CD14-positive monocyte (primary cell): ENCODE measurements at regions not wholly inside any gene's neighbourhood (a gene's known extent, or its start where the extent isn't known, plus 50 kb on each side); places are given as distances from the start of the nearest gene placed in this dataset.

Experiments
- DNase-seq, 3 donors: peaks; one replicate each; pipeline ENCODE4 v3.0.0-alpha.2; 2011 to 2022
- H2AFZ ChIP-seq: 2 replicates; pipeline ENCODE4 v1.6.0; 2012; ENCODE audit warnings: mild to moderate bottlenecking, low read depth, low read length, inconsistent platforms; ENCODE audit not compliant: insufficient read depth, poor library complexity, severe bottlenecking
- H3K27ac ChIP-seq, 2 donors: 1 replicate in 1 of 2; 2 replicates in 1 of 2; pipeline ENCODE4 v1.5.1; 2012 to 2013; ENCODE audit warnings: low read length in 2 of 2, control low read depth in 1 of 2, inconsistent platforms in 1 of 2, low read depth in 1 of 2, mild to moderate bottlenecking in 1 of 2
- H3K27me3 ChIP-seq, 2 donors: one replicate each; pipeline versions ENCODE4 v1.6.0 to v1.6.1; 2011 to 2013; ENCODE audit warnings: low read length in 2 of 2; ENCODE audit not compliant: control insufficient read depth in 2 of 2, insufficient read depth in 2 of 2
- H3K36me3 ChIP-seq, 2 donors: replicated peaks in 1 of 2; 1 replicate in 1 of 2; 2 replicates in 1 of 2; pipeline versions ENCODE4 v1.5.1 to v1.6.1; 2012 to 2013; ENCODE audit warnings: low read length in 2 of 2, control low read depth in 1 of 2, inconsistent platforms in 1 of 2, mild to moderate bottlenecking in 1 of 2; ENCODE audit not compliant: insufficient read depth in 2 of 2, control insufficient read depth in 1 of 2
- H3K4me1 ChIP-seq, 2 donors: 1 replicate in 1 of 2; 2 replicates in 1 of 2; pipeline versions ENCODE4 v1.5.1 to v1.6.1; 2012 to 2013; ENCODE audit warnings: low read length in 2 of 2, control low read depth in 1 of 2, inconsistent platforms in 1 of 2, mild to moderate bottlenecking in 1 of 2, moderate library complexity in 1 of 2; ENCODE audit not compliant: insufficient read depth in 2 of 2, control insufficient read depth in 1 of 2
- H3K4me2 ChIP-seq: replicated peaks from 2 replicates; pipeline ENCODE3; 2012; ENCODE audit warnings: low read length, moderate library complexity, mild to moderate bottlenecking; ENCODE audit not compliant: poor library complexity, severe bottlenecking; ENCODE audit errors: extremely low read depth
- H3K4me3 ChIP-seq, 3 experiments: fragments of 200-600 bp in 1 of 3; sonication (generic) in 1 of 3; replicated peaks in 1 of 3; 1 replicate in 2 of 3; 2 replicates in 1 of 3; pipeline ENCODE4 v1.5.1; 2011 to 2013; ENCODE audit warnings: low read length in 3 of 3, mild to moderate bottlenecking in 3 of 3, control low read depth in 2 of 3, low read depth in 2 of 3, inconsistent platforms in 1 of 3, moderate library complexity in 1 of 3
- H3K79me2 ChIP-seq: 2 replicates; pipeline ENCODE4 v1.6.0; 2012; ENCODE audit warnings: mild to moderate bottlenecking, control low read depth, inconsistent platforms, low read length, moderate library complexity; ENCODE audit not compliant: insufficient read depth
- H3K9ac ChIP-seq: 2 replicates; pipeline ENCODE4 v1.6.0; 2017; ENCODE audit warnings: low read length, mild to moderate bottlenecking; ENCODE audit not compliant: insufficient read depth, poor library complexity, severe bottlenecking
- H3K9me3 ChIP-seq, 2 donors: replicated peaks in 1 of 2; 1 replicate in 1 of 2; 2 replicates in 1 of 2; pipeline versions ENCODE4 v1.5.1 to v1.6.1; 2012 to 2013; ENCODE audit warnings: low read length in 2 of 2, control low read depth in 1 of 2; ENCODE audit not compliant: control insufficient read depth in 1 of 2, insufficient read depth in 1 of 2
- H4K20me1 ChIP-seq: 2 replicates; pipeline ENCODE4 v1.6.0; 2012; ENCODE audit warnings: mild to moderate bottlenecking, low read length, control low read depth, moderate library complexity; ENCODE audit not compliant: insufficient read depth
- H3K27ac Mint-ChIP-seq, 7 donors: one replicate each; pipeline ENCODE4 v1.8.0; 2020; ENCODE audit warnings: mild to moderate bottlenecking in 7 of 7, mixed read lengths in 7 of 7, moderate library complexity in 6 of 7, inconsistent platforms in 2 of 7
- H3K27me3 Mint-ChIP-seq, 3 donors: one replicate each; pipeline ENCODE4 v1.8.0; 2021 to 2022; ENCODE audit warnings: low read depth in 3 of 3, mild to moderate bottlenecking in 3 of 3, mixed read lengths in 3 of 3, moderate library complexity in 3 of 3, inconsistent platforms in 1 of 3
- H3K36me3 Mint-ChIP-seq, 2 donors: one replicate each; pipeline ENCODE4 v1.8.0; 2020; ENCODE audit warnings: mixed read lengths in 2 of 2, inconsistent platforms in 1 of 2, mild to moderate bottlenecking in 1 of 2
- H3K4me1 Mint-ChIP-seq: one replicate; pipeline ENCODE4 v1.8.0; 2020; ENCODE audit warnings: mild to moderate bottlenecking, mixed read lengths
- H3K4me3 Mint-ChIP-seq, 2 donors: one replicate each; pipeline ENCODE4 v1.8.0; 2020; ENCODE audit warnings: mild to moderate bottlenecking in 2 of 2, mixed read lengths in 2 of 2, moderate library complexity in 1 of 2
- H3K9me3 Mint-ChIP-seq, 7 donors: one replicate each; pipeline ENCODE4 v1.8.0; 2020 to 2022; ENCODE audit warnings: mixed read lengths in 7 of 7, mild to moderate bottlenecking in 6 of 7, moderate library complexity in 6 of 7, inconsistent platforms in 2 of 7
- CTCF ChIP-seq: fragments of 200-600 bp; IDR thresholded peaks from one replicate; pipeline ENCODE4 v1.8.0; 2022; ENCODE audit warnings: antibody characterized with exemption, mild to moderate bottlenecking
- WGBS: methylation state at CpG from one replicate; pipeline ENCODE4 v1.1.5; 2013; ENCODE audit warnings: missing lambda C conversion rate; ENCODE audit not compliant: insufficient coverage; 5-methylcytosine and 5-hydroxymethylcytosine counted together
- intact Hi-C, 2 donors: fragments of 100-400 bp; cut with micrococcal nuclease; formaldehyde crosslinking; loops; one replicate each; pipeline versions ENCODE4 v1.15.0 to v1.15.1; 2023

DNA sequence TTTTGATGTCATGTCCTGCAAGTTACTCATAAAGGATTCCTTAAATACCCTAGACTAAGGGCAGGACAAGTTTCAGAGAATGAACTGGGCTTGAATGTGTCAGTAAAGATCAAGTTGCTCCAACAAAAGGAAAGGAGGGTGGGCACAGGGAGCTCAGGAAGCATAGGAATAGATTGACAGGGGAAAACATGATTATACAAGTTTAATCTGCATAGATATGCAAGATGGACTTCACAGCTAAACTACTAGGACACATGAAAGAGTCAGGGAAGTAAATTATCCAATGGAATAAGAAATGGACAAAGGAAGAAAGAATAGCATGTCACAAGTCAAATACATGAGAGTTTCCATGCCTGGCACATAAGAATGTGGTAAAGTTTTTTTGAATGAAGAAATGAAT, 203.9 kb upstream of the SAMSN1 start:
- peaks cover 0 to 7% (median 1%) of the 10 kb centered on the region in 7 donors for H3K9me3 Mint-ChIP-seq
- Histone ChIP-seq H4K20me1 (no peaks in the 10 kb centered on the region), H2AFZ (no peak overlapping the region), H3K27ac (no peak overlapping the region), H3K79me2 (no peaks in the 10 kb centered on the region), H3K27me3 (no peaks in the 10 kb centered on the region), H3K36me3 (no peaks in the 10 kb centered on the region), H3K9ac (no peak overlapping the region), H3K9me3 (no peaks in the 10 kb centered on the region), H3K4me2 (no peak overlapping the region), H3K4me3 (no peak overlapping the region), H3K4me1 (peaks cover 0 to 6% of the 10 kb centered on the region in 2 donors)
- H3K4me3 Mint-ChIP-seq = no peak overlapping the region
- H3K4me1 Mint-ChIP-seq = peaks cover 24% of the 10 kb centered on the region
- H3K27ac Mint-ChIP-seq = no peak overlapping the region
- no peak for DNase-seq
- intact Hi-C loops = no loop called here
- H3K36me3 Mint-ChIP-seq = no peaks in the 10 kb centered on the region
- peaks cover 0 to 3% (median 0%) of the 10 kb centered on the region in 3 donors for H3K27me3 Mint-ChIP-seq
- TF ChIP-seq CTCF = no peak

- DNase-seq = no peak
- Histone ChIP-seq H4K20me1 (no peaks in the 10 kb centered on the region), H3K9me3 (peaks cover 0 to 5% of the 10 kb centered on the region in 2 donors), H2AFZ (no peak overlapping the region), H3K4me3 (no peak overlapping the region), H3K36me3 (no peaks in the 10 kb centered on the region), H3K27ac (no peak overlapping the region), H3K4me2 (no peak overlapping the region), H3K27me3 (no peaks in the 10 kb centered on the region), H3K4me1 (peaks cover 0 to 6% of the 10 kb centered on the region in 2 donors), H3K9ac (no peak overlapping the region), H3K79me2 (no peaks in the 10 kb centered on the region)
- 100% methylated on average over 1 of the region's 2 CpGs for WGBS
- Mint-ChIP-seq H3K9me3 (peaks cover under 1 to 9% (median 6%) of the 10 kb centered on the region in 7 donors), H3K36me3 (no peaks in the 10 kb centered on the region), H3K4me1 (peaks cover 24% of the 10 kb centered on the region), H3K27ac (no peak overlapping the region), H3K27me3 (peaks cover 0 to 3% (median 0%) of the 10 kb centered on the region in 3 donors), H3K4me3 (no peak overlapping the region)
- no peak for TF ChIP-seq CTCF
- intact Hi-C loops = loop anchor here in 1 of 2 donors (10.0 kb wide), 1 partner anchor 324 kb away; no protein-coding TSS in a partner anchor
Observed at GRCh38 chr21:14748662-14749061, 202.5 kb upstream of the SAMSN1 start.
